ENCODE measurements at regions not wholly inside any gene's neighbourhood (a gene's known extent, or its start where the extent isn't known, plus 50 kb on each side); places are given as distances from the start of the nearest gene placed in this dataset.

DNA sequence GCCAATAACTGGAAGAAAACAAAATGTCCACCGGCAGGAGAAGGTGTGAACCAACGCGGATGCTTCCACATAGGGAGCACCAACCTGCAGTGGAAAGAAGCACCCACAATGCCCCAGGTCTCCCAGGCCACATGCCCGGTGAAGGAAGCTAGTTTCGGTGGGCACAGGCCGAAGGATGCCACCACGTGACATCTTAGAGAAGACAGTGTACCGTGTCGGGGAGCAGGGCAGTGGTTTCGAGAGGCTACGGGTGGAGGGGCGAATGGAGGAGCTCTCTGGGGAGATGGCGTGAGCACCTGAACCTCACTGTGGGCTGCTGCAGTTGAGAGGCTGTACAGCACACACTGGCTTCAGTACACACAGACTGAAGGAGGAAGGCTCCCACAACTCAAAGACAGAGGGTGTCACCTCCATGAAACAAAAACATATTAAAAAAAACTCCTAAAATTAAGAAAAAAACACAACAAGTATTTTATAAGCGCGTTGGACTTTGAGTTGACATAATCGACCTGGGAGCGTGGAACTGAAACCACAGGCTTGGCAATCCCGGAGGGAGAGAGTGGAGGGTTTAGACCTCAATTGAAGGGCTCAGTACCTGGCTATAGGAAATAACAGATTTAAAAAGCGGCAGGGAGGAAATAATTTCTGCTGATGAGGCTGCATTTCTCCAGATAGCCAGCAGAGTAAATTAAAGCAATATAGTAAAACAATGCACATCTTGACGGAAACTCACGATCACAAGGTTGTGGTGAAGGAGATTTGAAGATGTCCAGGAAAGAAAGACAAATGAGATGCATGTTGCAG, 160.1 kb downstream of the RTP5 start:
- no peak for TF ChIP-seq FOXP2 (optimal IDR thresholded peaks at IDR 0.05; ENCODE audit: borderline replicate concordance, extremely low read depth, extremely low read length, insufficient read depth)
- TF ChIP-seq REST (IDR thresholded peaks at IDR 0.05; ENCODE audit: insufficient read depth in 1 of 2, low read depth in 2 of 2, low read length in 2 of 2): no peak
- TF ChIP-seq POLR2AphosphoS5 (IDR thresholded peaks at IDR 0.05; ENCODE audit: low read depth, low read length): no peak
- no peak for TF ChIP-seq SIN3A (IDR thresholded peaks at IDR 0.05; ENCODE audit: borderline replicate concordance, insufficient read depth, low read length)
- no peak for TF ChIP-seq TAF1 (IDR thresholded peaks at IDR 0.05; ENCODE audit: borderline replicate concordance, insufficient read depth, low read length)

DNA sequence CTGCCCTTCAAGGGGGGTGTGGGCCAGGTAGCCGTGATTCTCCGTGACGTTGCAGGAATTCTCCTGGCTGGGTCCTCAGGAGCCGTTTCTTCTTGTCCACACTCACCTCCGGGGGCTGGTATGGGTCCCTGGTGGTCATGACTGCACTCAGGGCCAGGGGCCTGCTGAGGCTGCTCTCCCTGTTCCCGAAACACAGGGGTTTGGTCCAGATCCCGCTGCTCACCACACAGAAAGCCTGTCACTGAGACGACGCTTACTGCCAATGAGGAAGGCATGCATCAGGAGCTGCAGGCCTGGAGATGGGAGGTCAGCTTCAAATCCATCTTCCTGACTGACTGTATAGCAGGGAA, 160.7 kb downstream of the RTP5 start:
- no peak for TF ChIP-seq FOXP2 (optimal IDR thresholded peaks at IDR 0.05; ENCODE audit: borderline replicate concordance, extremely low read depth, extremely low read length, insufficient read depth)

DNA sequence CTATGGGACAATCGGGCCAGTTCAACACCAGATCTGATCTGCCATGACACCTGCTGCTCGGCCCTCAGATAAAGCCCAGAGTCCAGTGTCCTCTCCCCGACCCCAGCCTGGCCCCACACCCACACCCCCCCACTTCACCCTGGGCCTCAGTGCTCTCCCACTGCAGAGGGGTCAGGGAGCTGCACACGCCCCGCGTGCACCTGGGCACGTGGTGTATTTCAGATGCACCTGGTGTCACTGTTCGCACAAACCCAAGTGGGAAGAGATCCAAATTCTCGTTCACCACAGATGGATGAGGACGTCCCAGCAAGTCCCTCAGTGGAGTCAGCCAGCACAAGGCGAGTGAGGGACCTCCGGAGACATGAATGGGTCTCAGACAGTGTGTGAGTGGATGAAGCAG, 161.3 kb downstream of the RTP5 start:
- TF ChIP-seq POLR2AphosphoS5 (IDR thresholded peaks at IDR 0.05; ENCODE audit: low read depth, low read length): no peak
- TF ChIP-seq FOXP2 (optimal IDR thresholded peaks at IDR 0.05; ENCODE audit: borderline replicate concordance, extremely low read depth, extremely low read length, insufficient read depth): no peak
- no peak for TF ChIP-seq REST (IDR thresholded peaks at IDR 0.05; ENCODE audit: insufficient read depth in 1 of 2, low read depth in 2 of 2, low read length in 2 of 2)
- TF ChIP-seq SIN3A (IDR thresholded peaks at IDR 0.05; ENCODE audit: borderline replicate concordance, insufficient read depth, low read length): no peak
- TF ChIP-seq TAF1 (IDR thresholded peaks at IDR 0.05; ENCODE audit: borderline replicate concordance, insufficient read depth, low read length): no peak

GRCh38 chr2:242031481-242032019, 162.0 kb downstream of the RTP5 start:
- TF ChIP-seq POLR2AphosphoS5 (IDR thresholded peaks at IDR 0.05; ENCODE audit: low read depth, low read length): no peak
- TF ChIP-seq FOXP2 (optimal IDR thresholded peaks at IDR 0.05; ENCODE audit: borderline replicate concordance, extremely low read depth, extremely low read length, insufficient read depth): no peak

- TF ChIP-seq POLR2AphosphoS5 (IDR thresholded peaks at IDR 0.05; ENCODE audit: low read depth, low read length) (no peak), FOXP2 (optimal IDR thresholded peaks at IDR 0.05; ENCODE audit: borderline replicate concordance, extremely low read depth, extremely low read length, insufficient read depth) (no peak), TAF1 (IDR thresholded peaks at IDR 0.05; ENCODE audit: borderline replicate concordance, insufficient read depth, low read length) (no peak), SIN3A (IDR thresholded peaks at IDR 0.05; ENCODE audit: borderline replicate concordance, insufficient read depth, low read length) (no peak)
These were observed 163.5 kb downstream of the RTP5 start for GRCh38 chr2:242032780-242033656.

DNA sequence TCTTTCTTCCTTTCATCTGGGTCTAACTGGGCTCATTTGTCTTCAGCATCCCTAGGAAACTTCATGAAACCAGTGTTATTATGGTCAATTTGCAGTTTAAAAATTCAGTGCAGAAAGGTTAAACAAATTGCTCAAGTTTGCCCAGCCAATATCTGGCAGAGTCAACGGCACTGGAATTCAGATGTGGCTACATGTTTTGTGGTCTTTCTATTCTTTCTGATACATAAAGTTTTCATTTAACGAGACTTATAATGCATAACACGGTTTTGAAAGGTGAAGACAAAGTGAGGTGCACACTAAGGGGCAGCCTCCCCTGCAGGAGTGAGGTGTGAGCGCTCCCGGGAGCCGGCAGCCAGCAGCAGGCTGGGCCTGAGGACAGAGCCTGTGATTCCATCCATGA, 164.6 kb downstream of the RTP5 start:
- TF ChIP-seq POLR2AphosphoS5 (IDR thresholded peaks at IDR 0.05; ENCODE audit: low read depth, low read length) (no peak), TAF1 (IDR thresholded peaks at IDR 0.05; ENCODE audit: borderline replicate concordance, insufficient read depth, low read length) (no peak), FOXP2 (optimal IDR thresholded peaks at IDR 0.05; ENCODE audit: borderline replicate concordance, extremely low read depth, extremely low read length, insufficient read depth) (no peak), SIN3A (IDR thresholded peaks at IDR 0.05; ENCODE audit: borderline replicate concordance, insufficient read depth, low read length) (no peak), REST (IDR thresholded peaks at IDR 0.05; ENCODE audit: insufficient read depth in 1 of 2, low read depth in 2 of 2, low read length in 2 of 2) (no peak)
